HL-60 (cell line): ENCODE measurements at regions not wholly inside any gene's neighbourhood (a gene's known extent, or its start where the extent isn't known, plus 50 kb on each side); places are given as distances from the start of the nearest gene placed in this dataset.

Experiments used
- DNase-seq, 2 experiments: peaks; one replicate each; pipeline ENCODE4 v3.0.0-alpha.2; 2010 to 2020; ENCODE audit warnings: low read depth in 1 of 2, low spot score in 1 of 2
- H3K27ac ChIP-seq: fragments of 250-450 bp; sonication (Bioruptor Pico); replicated peaks from 2 replicates; pipeline ENCODE4 v1.5.1; 2020; ENCODE audit warnings: mild to moderate bottlenecking, moderate library complexity
- H3K27me3 ChIP-seq: fragments of 250-450 bp; sonication (Bioruptor Pico); 2 replicates; pipeline ENCODE4 v1.5.1; 2021; ENCODE audit warnings: mild to moderate bottlenecking, moderate library complexity; ENCODE audit not compliant: insufficient read depth, poor library complexity, severe bottlenecking
- H3K4me3 ChIP-seq: replicated peaks from 2 replicates; pipeline ENCODE4 v1.5.1; 2011; ENCODE audit warnings: mild to moderate bottlenecking, control low read depth, low read length; ENCODE audit not compliant: insufficient read depth
- CTCF ChIP-seq: IDR thresholded peaks from one replicate; pipeline ENCODE4 v1.5.1; 2011; ENCODE audit warnings: low read length, control low read depth, inconsistent platforms; ENCODE audit not compliant: insufficient read depth
- GABPA ChIP-seq: IDR thresholded peaks from 2 replicates; pipeline ENCODE4 v1.6.1; 2012; ENCODE audit warnings: low read depth
- POLR2AphosphoS5 ChIP-seq: IDR thresholded peaks from 2 replicates; pipeline ENCODE4 v1.6.1; 2012; ENCODE audit warnings: low read depth
- REST ChIP-seq: IDR thresholded peaks from 2 replicates; pipeline ENCODE4 v1.6.1; 2012; ENCODE audit warnings: low read depth; ENCODE audit not compliant: insufficient replicate concordance
- SPI1 ChIP-seq: IDR thresholded peaks from 2 replicates; pipeline ENCODE4 v1.6.1; 2012; ENCODE audit warnings: low read depth, mild to moderate bottlenecking, borderline replicate concordance

GRCh38 chr6:145273136-145273535 is 462.2 kb downstream of the EPM2A start:
- TF ChIP-seq SPI1 (no peak), GABPA (no peak), CTCF (no peak), REST (no peak), POLR2AphosphoS5 (no peak)
- no peak overlapping the region for H3K4me3 ChIP-seq
- H3K27me3 ChIP-seq = peaks cover 2% of the 10 kb centered on the region
- H3K27ac ChIP-seq = no peak overlapping the region
- DNase-seq = no peak

- H3K27me3 ChIP-seq = peaks cover 2% of the 10 kb centered on the region
- no peak for DNase-seq
- TF ChIP-seq POLR2AphosphoS5 = no peak
- no peak for TF ChIP-seq GABPA
- no peak for TF ChIP-seq REST
- TF ChIP-seq SPI1 = no peak
- H3K27ac ChIP-seq = no peak overlapping the region
- H3K4me3 ChIP-seq = no peak overlapping the region
These were observed 461.2 kb downstream of the EPM2A start for GRCh38 chr6:145274083-145274482.

- no peak overlapping the region for H3K4me3 ChIP-seq
- DNase-seq = no peak
- peaks cover 2% of the 10 kb centered on the region for H3K27me3 ChIP-seq
- H3K27ac ChIP-seq = no peak overlapping the region
- TF ChIP-seq POLR2AphosphoS5 = no peak
- no peak for TF ChIP-seq GABPA
- no peak for TF ChIP-seq SPI1
- TF ChIP-seq CTCF = no peak
These were observed 460.3 kb downstream of the EPM2A start for GRCh38 chr6:145275019-145275418.

- no peak for DNase-seq
- TF ChIP-seq GABPA = no peak
- no peak for TF ChIP-seq REST
- no peak for TF ChIP-seq SPI1
- TF ChIP-seq CTCF = no peak
- no peak for TF ChIP-seq POLR2AphosphoS5
- Histone ChIP-seq H3K27me3 (peaks cover 2% of the 10 kb centered on the region), H3K27ac (no peak overlapping the region), H3K4me3 (no peak overlapping the region)
These were observed 459.5 kb downstream of the EPM2A start for GRCh38 chr6:145275787-145276186.
